K562 (cell line): ENCODE measurements at regions not wholly inside any gene's neighbourhood (a gene's known extent, or its start where the extent isn't known, plus 50 kb on each side); places are given as distances from the start of the nearest gene placed in this dataset.

Experiments
- ATAC-seq: fragments of 200-7000 bp; cut with Tn5 transposase; 3 replicates; pipeline ENCODE4 v1.9.1; 2020; ENCODE audit warnings: moderate library complexity
- BruUV-seq: library from RNA; stranded (reverse); fragments of 400-500 nt; replicated peaks from 2 replicates; lab custom pipeline; 2021; lab: Mats Ljungman, UMichigan
- CTCF ChIA-PET: fragments of 300-600 bp; formaldehyde crosslinking; extraction: SDS; loops from one replicate; lab custom pipeline; 2021; ENCODE audit warnings: low intra/inter-chr PET ratio; lab: Yijun Ruan, JAX
- POLR2A ChIA-PET: fragments of 300-600, 350-650 bp; sonication (Branson Sonifier 250); formaldehyde crosslinking; extraction: SDS; loops from one replicate; lab custom pipeline; 2021; ENCODE audit warnings: antibody characterized with exemption, inconsistent platforms; lab: Yijun Ruan, JAX
- DNase-seq, 4 experiments: peaks; one replicate each; pipeline versions ENCODE4 v3.0.0 to v3.0.0-alpha.2; 2011 to 2018; ENCODE audit warnings: low spot score in 3 of 4, mixed read lengths in 3 of 4; ENCODE audit errors: extremely low read depth in 1 of 4
- FAIRE-seq: peaks from 2 replicates; lab custom pipeline; 2011; peaks lifted over from hg19 to GRCh38; lab: Jason Lieb, UNC
- H2AFZ ChIP-seq: 2 replicates; pipeline ENCODE4 v1.6.0; 2011; ENCODE audit warnings: low read depth, low read length, control low read depth, inconsistent platforms
- H3K27ac ChIP-seq: fragments of 200-600 bp; 3 replicates; pipeline ENCODE4 v1.8.0; 2011; ENCODE audit warnings: low read depth, mild to moderate bottlenecking, control low read depth, inconsistent platforms, low read length, moderate library complexity, mixed read lengths; ENCODE audit errors: extremely low read depth
- H3K27me3 ChIP-seq, 2 experiments: fragments of 300-600 bp in 1 of 2; 2 replicates in 1 of 2; 3 replicates in 1 of 2; pipeline versions ENCODE4 v1.6.0 to v1.8.0; 2011; ENCODE audit warnings: inconsistent platforms in 2 of 2, low read length in 2 of 2, mild to moderate bottlenecking in 1 of 2, mixed read lengths in 1 of 2, moderate library complexity in 1 of 2; ENCODE audit not compliant: control insufficient read depth in 2 of 2, insufficient read depth in 2 of 2
- H3K36me3 ChIP-seq: fragments of 300-600 bp; 3 replicates; pipeline ENCODE4 v1.8.0; 2011; ENCODE audit warnings: mild to moderate bottlenecking, low read length, inconsistent platforms; ENCODE audit not compliant: control insufficient read depth, insufficient read depth
- H3K4me1 ChIP-seq, 2 experiments: fragments of 200-600 bp in 1 of 2; replicated peaks in 1 of 2; 2 replicates in 1 of 2; 3 replicates in 1 of 2; pipeline versions ENCODE4 v1.5.1 to v1.8.0; 2011; ENCODE audit warnings: inconsistent platforms in 2 of 2, low read length in 2 of 2, mild to moderate bottlenecking in 1 of 2, mixed read lengths in 1 of 2, moderate library complexity in 1 of 2; ENCODE audit not compliant: control insufficient read depth in 2 of 2, insufficient read depth in 2 of 2
- H3K4me2 ChIP-seq: 2 replicates; pipeline ENCODE4 v1.6.1; 2011; ENCODE audit warnings: low read length, control low read depth, inconsistent platforms, mixed read lengths; ENCODE audit not compliant: insufficient read depth
- H3K4me3 ChIP-seq: fragments of 200-600 bp; sonication (generic), shearing (Covaris generic); 2 replicates; pipeline ENCODE4 v1.5.1; 2016; ENCODE audit warnings: control low read depth, inconsistent platforms
- H3K79me2 ChIP-seq: fragments of 200-600 bp; 3 replicates; pipeline ENCODE4 v1.8.0; 2011; ENCODE audit warnings: low read length, inconsistent platforms; ENCODE audit not compliant: control insufficient read depth, insufficient read depth
- H3K9ac ChIP-seq, 2 experiments: 2 replicates each; pipeline versions ENCODE4 v1.6.0 to v1.6.1; 2011; ENCODE audit warnings: low read depth in 2 of 2, low read length in 2 of 2, control low read depth in 1 of 2, inconsistent platforms in 1 of 2, mild to moderate bottlenecking in 1 of 2, mixed read lengths in 1 of 2; ENCODE audit not compliant: insufficient read depth in 1 of 2
- H3K9me1 ChIP-seq: one replicate; pipeline ENCODE4 v1.6.0; 2011; ENCODE audit warnings: inconsistent platforms, mild to moderate bottlenecking, low read length, moderate library complexity; ENCODE audit not compliant: control insufficient read depth, insufficient read depth
- H3K9me3 ChIP-seq: replicated peaks from 2 replicates; pipeline ENCODE4 v1.5.1; 2011; ENCODE audit warnings: low read depth, low read length, inconsistent platforms; ENCODE audit not compliant: control insufficient read depth, insufficient read depth
- H4K20me1 ChIP-seq: replicated peaks from 2 replicates; pipeline ENCODE4 v1.6.1; 2011; ENCODE audit warnings: low read length, inconsistent platforms, mixed read lengths; ENCODE audit not compliant: control insufficient read depth, insufficient read depth
- CHCHD3 ChIP-seq: fragments of 250-450 bp; sonication (Bioruptor Pico); IDR thresholded peaks from 2 replicates; pipeline ENCODE4 v2.1.2; 2022; ENCODE audit warnings: mild to moderate bottlenecking
- KDM2B ChIP-seq: fragments of 250-450 bp; sonication (Bioruptor Pico); IDR thresholded peaks from 2 replicates; pipeline ENCODE4 v1.8.0; 2021; ENCODE audit warnings: mild to moderate bottlenecking, moderate library complexity
- RBFOX2 ChIP-seq: fragments of 200-400 bp; formaldehyde crosslinking; IDR thresholded peaks from 2 replicates; pipeline ENCODE4 v1.6.1; 2017; ENCODE audit warnings: low read depth, mild to moderate bottlenecking, low read length, moderate library complexity
- SETDB1 ChIP-seq: IDR thresholded peaks from one replicate; pipeline ENCODE4 v1.6.1; 2012; ENCODE audit warnings: low read length, control low read depth, inconsistent platforms
- SP1 ChIP-seq: sonication (generic); formaldehyde crosslinking; IDR thresholded peaks from 2 replicates; pipeline ENCODE4 v1.8.1; 2022; ENCODE audit warnings: mild to moderate bottlenecking, missing genetic modification reagents
- ZBTB1 ChIP-seq: sonication (generic); formaldehyde crosslinking; IDR thresholded peaks from 2 replicates; pipeline ENCODE4 v1.8.1; 2023; ENCODE audit warnings: missing genetic modification reagents, low read depth, mild to moderate bottlenecking, borderline replicate concordance
- ZNF282 ChIP-seq: sonication (generic); formaldehyde crosslinking; IDR thresholded peaks from 2 replicates; pipeline ENCODE4 v1.8.1; 2023; ENCODE audit warnings: missing genetic modification reagents
- ZNF347 ChIP-seq: fragments of 450-650 bp; formaldehyde crosslinking; IDR thresholded peaks from 2 replicates; pipeline ENCODE4 v1.4.0; 2020; ENCODE audit warnings: low read depth, mild to moderate bottlenecking, moderate library complexity
- WGBS: fragments of 100-300 bp; shearing (Covaris generic); methylation state at CpG from one replicate; pipeline ENCODE4 v1.1.6; 2016; ENCODE audit warnings: low coverage, mixed read lengths; ENCODE audit not compliant: insufficient coverage; ENCODE audit errors: missing lambda C conversion rate; 5-methylcytosine and 5-hydroxymethylcytosine counted together
- in situ Hi-C: fragments of 300-500 bp; cut with MboI; formaldehyde crosslinking; loops from 4 replicates; pipeline ENCODE4 v1.15.0; 2018; ENCODE audit warnings: inconsistent platforms, mixed read lengths
- intact Hi-C: fragments of 100-400 bp; cut with micrococcal nuclease; formaldehyde crosslinking; loops from 2 replicates; pipeline ENCODE4 v1.14.2; 2022
- TF ChIP-seq, protein P1 (sequence below): fragments of 250-450 bp; sonication (Bioruptor Pico); IDR thresholded peaks from 2 replicates; pipeline ENCODE4 v1.8.0; 2022; ENCODE audit warnings: moderate library complexity, mild to moderate bottlenecking, inconsistent platforms
- TF ChIP-seq, protein P2 (sequence below): fragments of 250-450 bp; sonication (Bioruptor Pico); IDR thresholded peaks from 2 replicates; pipeline ENCODE4 v1.5.0; 2022; ENCODE audit warnings: mild to moderate bottlenecking
- TF ChIP-seq, protein P3 (sequence below): fragments of 450-650 bp; formaldehyde crosslinking; IDR thresholded peaks from 2 replicates; pipeline ENCODE4 v1.4.0; 2020; ENCODE audit warnings: mild to moderate bottlenecking, moderate library complexity

DNA sequence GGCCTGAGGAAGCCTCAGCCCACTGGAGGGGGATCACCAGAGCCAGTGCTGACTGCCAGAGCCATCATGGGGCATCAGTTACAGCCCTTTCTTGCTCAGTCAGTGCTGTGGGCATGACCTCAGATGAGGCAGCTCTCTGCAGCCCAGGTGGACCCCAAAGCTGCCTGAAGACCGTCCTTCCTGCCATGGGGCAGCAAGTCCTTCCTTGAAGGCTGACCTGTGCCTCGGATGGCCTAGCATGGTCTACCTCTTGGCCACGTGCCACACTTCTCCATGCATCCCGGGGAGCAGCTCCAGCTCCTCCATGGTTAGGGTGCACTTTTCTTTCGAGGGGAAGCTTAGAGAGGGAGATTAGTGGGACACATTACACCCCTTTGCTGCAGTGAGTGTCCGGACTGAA, 233.4 kb downstream of the VAPA start:
- TF ChIP-seq RBFOX2, result no peak
- no peak for TF ChIP-seq SETDB1
- no peak for ATAC-seq
- CTCF ChIA-PET, result no interaction called here
- H3K4me1 ChIP-seq, result no peaks in the 10 kb centered on the region
- WGBS, result under 1% methylated on average over 6 of the region's 6 CpGs
- in situ Hi-C loops, result no loop called here
- H3K9me3 ChIP-seq, result no peaks in the 10 kb centered on the region
- H3K27me3 ChIP-seq, result peaks cover 7 to 44% of the 10 kb centered on the region in 2 experiments; a peak in 4 of 5 replicates
- no peak for DNase-seq
- no peak overlapping the region for H3K4me2 ChIP-seq
- no TSS peak for BruUV-seq
- H3K79me2 ChIP-seq, result no peaks in the 10 kb centered on the region
- intact Hi-C loops, result no loop called here
- no peaks in the 10 kb centered on the region for H3K9me1 ChIP-seq
- no peak overlapping the region for H2AFZ ChIP-seq
- no peak overlapping the region for H3K27ac ChIP-seq
- H3K36me3 ChIP-seq, result no peaks in the 10 kb centered on the region
- POLR2A ChIA-PET, result interaction anchor here (0.7 kb wide), 4 partner anchors 12 to 405 kb away, joined by 3 read pairs; no protein-coding TSS in a partner anchor
- FAIRE-seq, result no peak
- H3K4me3 ChIP-seq, result no peak overlapping the region
- H4K20me1 ChIP-seq, result 0 out of 2 replicates have a peak, but pooled peaks cover 2% of the 10 kb centered on the region
- no peak overlapping the region for H3K9ac ChIP-seq

DNA sequence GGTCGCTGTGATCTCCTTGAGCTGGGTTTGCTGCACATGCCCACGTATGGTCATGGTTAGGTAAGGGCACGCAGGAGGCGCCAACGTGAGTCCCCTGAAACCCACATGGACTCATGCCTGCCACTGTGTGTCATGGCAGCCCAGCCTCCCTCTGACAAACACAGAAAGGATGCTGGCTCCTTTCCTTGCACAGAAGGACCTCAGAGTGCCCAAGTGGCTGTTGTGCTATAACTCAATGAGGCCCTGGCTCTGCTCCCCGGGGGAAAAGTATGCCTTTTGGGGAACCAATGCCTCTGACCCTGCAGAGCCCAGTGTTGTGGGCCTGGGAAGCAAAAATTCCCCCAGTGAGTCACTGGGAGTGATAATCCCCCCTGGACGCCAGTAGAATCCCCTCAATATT, 233.9 kb downstream of the VAPA start:
- WGBS, result 0% methylated on average over 7 of the region's 7 CpGs
- intact Hi-C loops, result no loop called here
- ChIA-PET CTCF (no interaction called here), POLR2A (interaction anchor here (0.6 to 0.7 kb wide), 2 partner anchors 25 to 405 kb away, joined by 3 read pairs; no protein-coding TSS in a partner anchor)
- no peaks in the 10 kb centered on the region for H3K9me3 ChIP-seq
- ATAC-seq (no peak), DNase-seq (no peak), FAIRE-seq (no peak)
- H3K4me2 ChIP-seq, result no peak overlapping the region
- no peaks in the 10 kb centered on the region for H3K9me1 ChIP-seq
- no peaks in the 10 kb centered on the region for H3K4me1 ChIP-seq
- 0 out of 2 replicates have a peak, but pooled peaks cover 2% of the 10 kb centered on the region for H4K20me1 ChIP-seq
- BruUV-seq, result no TSS peak
- H3K27me3 ChIP-seq, result peaks cover 3 to 44% of the 10 kb centered on the region in 2 experiments; a peak in 3 of 5 replicates
- no peak overlapping the region for H3K9ac ChIP-seq
- H3K27ac ChIP-seq, result no peak overlapping the region
- H3K79me2 ChIP-seq, result no peaks in the 10 kb centered on the region
- no peak overlapping the region for H3K4me3 ChIP-seq
- H2AFZ ChIP-seq, result no peak overlapping the region
- no peaks in the 10 kb centered on the region for H3K36me3 ChIP-seq
- in situ Hi-C loops, result no loop called here
- TF ChIP-seq, protein P1, sequence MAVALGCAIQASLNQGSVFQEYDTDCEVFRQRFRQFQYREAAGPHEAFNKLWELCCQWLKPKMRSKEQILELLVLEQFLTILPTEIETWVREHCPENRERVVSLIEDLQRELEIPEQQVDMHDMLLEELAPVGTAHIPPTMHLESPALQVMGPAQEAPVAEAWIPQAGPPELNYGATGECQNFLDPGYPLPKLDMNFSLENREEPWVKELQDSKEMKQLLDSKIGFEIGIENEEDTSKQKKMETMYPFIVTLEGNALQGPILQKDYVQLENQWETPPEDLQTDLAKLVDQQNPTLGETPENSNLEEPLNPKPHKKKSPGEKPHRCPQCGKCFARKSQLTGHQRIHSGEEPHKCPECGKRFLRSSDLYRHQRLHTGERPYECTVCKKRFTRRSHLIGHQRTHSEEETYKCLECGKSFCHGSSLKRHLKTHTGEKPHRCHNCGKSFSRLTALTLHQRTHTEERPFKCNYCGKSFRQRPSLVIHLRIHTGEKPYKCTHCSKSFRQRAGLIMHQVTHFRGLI (CRISPR knock-in tag), result no peak
- TF ChIP-seq KDM2B (CRISPR knock-in tag) (no peak), ZNF347 (CRISPR knock-in tag) (no peak), ZNF282 (no peak), CHCHD3 (CRISPR knock-in tag) (no peak), ZBTB1 (CRISPR knock-in tag) (no peak), SP1 (CRISPR knock-in tag) (no peak)
- TF ChIP-seq, protein P2, sequence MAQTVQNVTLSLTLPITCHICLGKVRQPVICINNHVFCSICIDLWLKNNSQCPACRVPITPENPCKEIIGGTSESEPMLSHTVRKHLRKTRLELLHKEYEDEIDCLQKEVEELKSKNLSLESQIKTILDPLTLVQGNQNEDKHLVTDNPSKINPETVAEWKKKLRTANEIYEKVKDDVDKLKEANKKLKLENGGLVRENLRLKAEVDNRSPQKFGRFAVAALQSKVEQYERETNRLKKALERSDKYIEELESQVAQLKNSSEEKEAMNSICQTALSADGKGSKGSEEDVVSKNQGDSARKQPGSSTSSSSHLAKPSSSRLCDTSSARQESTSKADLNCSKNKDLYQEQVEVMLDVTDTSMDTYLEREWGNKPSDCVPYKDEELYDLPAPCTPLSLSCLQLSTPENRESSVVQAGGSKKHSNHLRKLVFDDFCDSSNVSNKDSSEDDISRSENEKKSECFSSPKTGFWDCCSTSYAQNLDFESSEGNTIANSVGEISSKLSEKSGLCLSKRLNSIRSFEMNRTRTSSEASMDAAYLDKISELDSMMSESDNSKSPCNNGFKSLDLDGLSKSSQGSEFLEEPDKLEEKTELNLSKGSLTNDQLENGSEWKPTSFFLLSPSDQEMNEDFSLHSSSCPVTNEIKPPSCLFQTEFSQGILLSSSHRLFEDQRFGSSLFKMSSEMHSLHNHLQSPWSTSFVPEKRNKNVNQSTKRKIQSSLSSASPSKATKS, result no peak
- TF ChIP-seq, protein P3, sequence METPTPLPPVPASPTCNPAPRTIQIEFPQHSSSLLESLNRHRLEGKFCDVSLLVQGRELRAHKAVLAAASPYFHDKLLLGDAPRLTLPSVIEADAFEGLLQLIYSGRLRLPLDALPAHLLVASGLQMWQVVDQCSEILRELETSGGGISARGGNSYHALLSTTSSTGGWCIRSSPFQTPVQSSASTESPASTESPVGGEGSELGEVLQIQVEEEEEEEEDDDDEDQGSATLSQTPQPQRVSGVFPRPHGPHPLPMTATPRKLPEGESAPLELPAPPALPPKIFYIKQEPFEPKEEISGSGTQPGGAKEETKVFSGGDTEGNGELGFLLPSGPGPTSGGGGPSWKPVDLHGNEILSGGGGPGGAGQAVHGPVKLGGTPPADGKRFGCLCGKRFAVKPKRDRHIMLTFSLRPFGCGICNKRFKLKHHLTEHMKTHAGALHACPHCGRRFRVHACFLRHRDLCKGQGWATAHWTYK, result no peak
